ENCODE measurements at regions not wholly inside any gene's neighbourhood (a gene's known extent, or its start where the extent isn't known, plus 50 kb on each side); places are given as distances from the start of the nearest gene placed in this dataset.
"Not testable (repeated sequence)": the region's sequence is repeated elsewhere in the genome, so short reads cannot be mapped to it uniquely, and the experiment has no call there.

GRCh38 chr4:115972967-115973366 is 859.5 kb upstream of the NDST4 start:
- Mint-ChIP-seq H3K4me1 (ENCODE audit: low read depth, unreplicated experiment) (no peaks in the 10 kb centered on the region), H3K4me3 (ENCODE audit: low read depth, unreplicated experiment) (no peak overlapping the region), H3K9me3 (ENCODE audit: low read depth, unreplicated experiment) (no peaks in the 10 kb centered on the region), H3K27ac (ENCODE audit: unreplicated experiment) (no peak overlapping the region), H3K27me3 (ENCODE audit: unreplicated experiment) (no peaks in the 10 kb centered on the region), H3K36me3 (ENCODE audit: insufficient read depth, unreplicated experiment) (no peaks in the 10 kb centered on the region)
- no peak for TF ChIP-seq CTCF (IDR thresholded peaks at IDR 0.05; ENCODE audit: unreplicated experiment)
- BruUV-seq (replicated peaks) = no TSS peak
- intact Hi-C loops (cut with micrococcal nuclease; ENCODE audit: unreplicated experiment) = no loop called here
- no peak for DNase-seq
- CTCF ChIA-PET = no interaction called here

- BruUV-seq (replicated peaks) = no TSS peak
- no peak overlapping the region for H3K27ac Mint-ChIP-seq (ENCODE audit: unreplicated experiment)
- CTCF ChIA-PET = no interaction called here
- TF ChIP-seq CTCF (IDR thresholded peaks at IDR 0.05; ENCODE audit: unreplicated experiment) = no peak
- DNase-seq = no peak
- H3K9me3 Mint-ChIP-seq (ENCODE audit: low read depth, unreplicated experiment) = no peaks in the 10 kb centered on the region
- no peaks in the 10 kb centered on the region for H3K36me3 Mint-ChIP-seq (ENCODE audit: insufficient read depth, unreplicated experiment)
- intact Hi-C loops (cut with micrococcal nuclease; ENCODE audit: unreplicated experiment) = no loop called here
- H3K4me1 Mint-ChIP-seq (ENCODE audit: low read depth, unreplicated experiment) = no peaks in the 10 kb centered on the region
- no peaks in the 10 kb centered on the region for H3K27me3 Mint-ChIP-seq (ENCODE audit: unreplicated experiment)
- H3K4me3 Mint-ChIP-seq (ENCODE audit: low read depth, unreplicated experiment) = no peak overlapping the region
Observed at GRCh38 chr4:115970859-115971258, 857.4 kb upstream of the NDST4 start.

- Mint-ChIP-seq H3K4me1 (ENCODE audit: low read depth, unreplicated experiment) (no peaks in the 10 kb centered on the region), H3K27me3 (ENCODE audit: unreplicated experiment) (no peaks in the 10 kb centered on the region), H3K36me3 (ENCODE audit: insufficient read depth, unreplicated experiment) (no peaks in the 10 kb centered on the region), H3K4me3 (ENCODE audit: low read depth, unreplicated experiment) (no peak overlapping the region), H3K9me3 (ENCODE audit: low read depth, unreplicated experiment) (no peaks in the 10 kb centered on the region), H3K27ac (ENCODE audit: unreplicated experiment) (no peak overlapping the region)
- no TSS peak for BruUV-seq (replicated peaks)
- CTCF ChIA-PET = no interaction called here
- DNase-seq = no peak
- intact Hi-C loops (cut with micrococcal nuclease; ENCODE audit: unreplicated experiment) = no loop called here
- TF ChIP-seq CTCF (IDR thresholded peaks at IDR 0.05; ENCODE audit: unreplicated experiment) = no peak
Observed at GRCh38 chr4:115969756-115970155, 856.3 kb upstream of the NDST4 start.

GRCh38 chr4:115965588-115965987 is 852.2 kb upstream of the NDST4 start:
- BruUV-seq (replicated peaks) = no TSS peak
- intact Hi-C loops (cut with micrococcal nuclease; ENCODE audit: unreplicated experiment) = no loop called here
- no peak overlapping the region for H3K4me3 Mint-ChIP-seq (ENCODE audit: low read depth, unreplicated experiment)
- no peak for TF ChIP-seq CTCF (IDR thresholded peaks at IDR 0.05; ENCODE audit: unreplicated experiment)
- no peaks in the 10 kb centered on the region for H3K36me3 Mint-ChIP-seq (ENCODE audit: insufficient read depth, unreplicated experiment)
- H3K9me3 Mint-ChIP-seq (ENCODE audit: low read depth, unreplicated experiment) = peaks cover 2% of the 10 kb centered on the region
- no peak for DNase-seq
- H3K27me3 Mint-ChIP-seq (ENCODE audit: unreplicated experiment) = no peaks in the 10 kb centered on the region
- no peaks in the 10 kb centered on the region for H3K4me1 Mint-ChIP-seq (ENCODE audit: low read depth, unreplicated experiment)
- CTCF ChIA-PET = no interaction called here
- H3K27ac Mint-ChIP-seq (ENCODE audit: unreplicated experiment) = no peak overlapping the region

- H3K4me1 Mint-ChIP-seq (ENCODE audit: low read depth, unreplicated experiment); H3K27me3 Mint-ChIP-seq (ENCODE audit: unreplicated experiment); H3K27ac Mint-ChIP-seq (ENCODE audit: unreplicated experiment); H3K4me3 Mint-ChIP-seq (ENCODE audit: low read depth, unreplicated experiment); H3K36me3 Mint-ChIP-seq (ENCODE audit: insufficient read depth, unreplicated experiment); BruUV-seq (replicated peaks); intact Hi-C loops (cut with micrococcal nuclease; ENCODE audit: unreplicated experiment); CTCF ChIA-PET; H3K9me3 Mint-ChIP-seq (ENCODE audit: low read depth, unreplicated experiment); DNase-seq: not testable (repeated sequence)
Observed at GRCh38 chr4:115956054-115956796, 842.8 kb upstream of the NDST4 start.
